Hypothalamus (tissue), 51 donors: ENCODE measurements at regions not wholly inside any gene's neighbourhood (a gene's known extent, or its start where the extent isn't known, plus 50 kb on each side); places are given as distances from the start of the nearest gene placed in this dataset.
A peak's percentile ranks its signal among the peaks of the same experiment; 100 is the strongest.

Source experiments
- DNase-seq, 51 donors: peaks; one replicate each; lab custom pipeline; 2025; lab: John Stamatoyannopoulos, UW

- no peak for DNase-seq
Measured at GRCh38 chr11:10641912-10642697, 51.5 kb downstream of the IRAG1 start.

- DNase-seq, result no peak
Measured at GRCh38 chr11:10641177-10641911, 52.2 kb downstream of the IRAG1 start.

GRCh38 chr11:10640308-10640707, 53.2 kb downstream of the IRAG1 start:
- DNase-seq, result peak in 1 of 51 donors; percentile 19

- peak in 1 of 51 donors; percentile 23 for DNase-seq
Measured at GRCh38 chr11:10639350-10639749, 54.2 kb downstream of the IRAG1 start.

GRCh38 chr11:10638316-10638925, 55.1 kb downstream of the IRAG1 start:
- DNase-seq, result peak in 8 of 51 donors; percentile 11 to 71 (median 42)

- peak in 1 of 51 donors; percentile 70 for DNase-seq
Measured at GRCh38 chr11:10637731-10638151, 55.8 kb downstream of the IRAG1 start.

- no peak for DNase-seq
Measured at GRCh38 chr11:10634407-10634806, 59.1 kb downstream of the IRAG1 start.

- no peak for DNase-seq
Measured at GRCh38 chr11:10633261-10633660, 60.3 kb downstream of the IRAG1 start.

GRCh38 chr11:10632483-10632882, 61.1 kb downstream of the IRAG1 start:
- no peak for DNase-seq

- no peak for DNase-seq
Measured at GRCh38 chr11:10631761-10632160, 61.8 kb downstream of the IRAG1 start.

GRCh38 chr11:10629411-10630002, 61.0 kb upstream of the LYVE1 start:
- DNase-seq, result no peak

- no peak for DNase-seq
Measured at GRCh38 chr11:10628508-10629236, 60.2 kb upstream of the LYVE1 start.

- DNase-seq, result no peak
Measured at GRCh38 chr11:10627816-10628215, 59.4 kb upstream of the LYVE1 start.

GRCh38 chr11:10627291-10627690, 58.8 kb upstream of the LYVE1 start:
- no peak for DNase-seq

- peak in 23 of 51 donors; percentile 16 to 76 (median 43) for DNase-seq
Measured at GRCh38 chr11:10625982-10626311, 57.5 kb upstream of the LYVE1 start.

GRCh38 chr11:10625281-10625981, 57.0 kb upstream of the LYVE1 start:
- no peak for DNase-seq

- peak in 5 of 51 donors; percentile 18 to 46 (median 35) for DNase-seq
Measured at GRCh38 chr11:10623797-10624761, 55.6 kb upstream of the LYVE1 start.

GRCh38 chr11:10622957-10623791, 54.7 kb upstream of the LYVE1 start:
- DNase-seq, result peak in 8 of 51 donors; percentile 17 to 41 (median 22)
